Ishikawa (cell line): ENCODE measurements at regions not wholly inside any gene's neighbourhood (a gene's known extent, or its start where the extent isn't known, plus 50 kb on each side); places are given as distances from the start of the nearest gene placed in this dataset.

Experiments used
- EP300 ChIP-seq: IDR thresholded peaks from 2 replicates; pipeline ENCODE4 v1.6.1; 2012; ENCODE audit warnings: borderline replicate concordance
- RAD21 ChIP-seq: IDR thresholded peaks from 2 replicates; pipeline ENCODE4 v1.6.1; 2012; ENCODE audit warnings: low read depth
- TCF12 ChIP-seq: IDR thresholded peaks from 2 replicates; pipeline ENCODE4 v1.6.1; 2012; ENCODE audit warnings: low read depth
- ZBTB7A ChIP-seq: IDR thresholded peaks from 2 replicates; pipeline ENCODE4 v1.6.1; 2012; ENCODE audit warnings: low read depth
- TF ChIP-seq, protein P1 (sequence below): IDR thresholded peaks from 2 replicates; pipeline ENCODE4 v1.6.1; 2012
- TF ChIP-seq, protein P2 (sequence below): IDR thresholded peaks from 2 replicates; pipeline ENCODE4 v1.6.1; 2012; ENCODE audit warnings: low read depth, mild to moderate bottlenecking

DNA sequence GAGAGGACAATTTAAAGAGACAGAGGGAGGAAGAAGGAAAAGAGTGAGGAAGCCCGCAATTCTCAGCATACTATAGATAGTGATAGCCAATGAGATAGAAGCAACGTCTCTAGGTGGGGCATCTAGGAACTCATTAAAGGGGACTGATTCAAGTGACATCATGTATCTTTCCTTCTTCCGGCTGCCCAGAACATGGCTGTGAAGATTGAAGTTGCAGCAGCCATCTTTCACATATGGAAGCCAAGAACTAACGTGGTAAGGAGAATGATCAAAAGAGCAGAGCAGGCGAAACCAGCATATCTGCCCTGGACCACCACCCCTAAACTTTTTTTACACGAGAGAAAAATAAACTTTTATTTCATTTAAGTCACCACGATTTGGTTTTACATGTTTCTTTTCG is 133.8 kb downstream of the DDX53 start:
- no peak for TF ChIP-seq EP300
- TF ChIP-seq, protein P1, sequence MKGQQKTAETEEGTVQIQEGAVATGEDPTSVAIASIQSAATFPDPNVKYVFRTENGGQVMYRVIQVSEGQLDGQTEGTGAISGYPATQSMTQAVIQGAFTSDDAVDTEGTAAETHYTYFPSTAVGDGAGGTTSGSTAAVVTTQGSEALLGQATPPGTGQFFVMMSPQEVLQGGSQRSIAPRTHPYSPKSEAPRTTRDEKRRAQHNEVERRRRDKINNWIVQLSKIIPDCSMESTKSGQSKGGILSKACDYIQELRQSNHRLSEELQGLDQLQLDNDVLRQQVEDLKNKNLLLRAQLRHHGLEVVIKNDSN: no peak
- no peak for TF ChIP-seq RAD21
- TF ChIP-seq, protein P2, sequence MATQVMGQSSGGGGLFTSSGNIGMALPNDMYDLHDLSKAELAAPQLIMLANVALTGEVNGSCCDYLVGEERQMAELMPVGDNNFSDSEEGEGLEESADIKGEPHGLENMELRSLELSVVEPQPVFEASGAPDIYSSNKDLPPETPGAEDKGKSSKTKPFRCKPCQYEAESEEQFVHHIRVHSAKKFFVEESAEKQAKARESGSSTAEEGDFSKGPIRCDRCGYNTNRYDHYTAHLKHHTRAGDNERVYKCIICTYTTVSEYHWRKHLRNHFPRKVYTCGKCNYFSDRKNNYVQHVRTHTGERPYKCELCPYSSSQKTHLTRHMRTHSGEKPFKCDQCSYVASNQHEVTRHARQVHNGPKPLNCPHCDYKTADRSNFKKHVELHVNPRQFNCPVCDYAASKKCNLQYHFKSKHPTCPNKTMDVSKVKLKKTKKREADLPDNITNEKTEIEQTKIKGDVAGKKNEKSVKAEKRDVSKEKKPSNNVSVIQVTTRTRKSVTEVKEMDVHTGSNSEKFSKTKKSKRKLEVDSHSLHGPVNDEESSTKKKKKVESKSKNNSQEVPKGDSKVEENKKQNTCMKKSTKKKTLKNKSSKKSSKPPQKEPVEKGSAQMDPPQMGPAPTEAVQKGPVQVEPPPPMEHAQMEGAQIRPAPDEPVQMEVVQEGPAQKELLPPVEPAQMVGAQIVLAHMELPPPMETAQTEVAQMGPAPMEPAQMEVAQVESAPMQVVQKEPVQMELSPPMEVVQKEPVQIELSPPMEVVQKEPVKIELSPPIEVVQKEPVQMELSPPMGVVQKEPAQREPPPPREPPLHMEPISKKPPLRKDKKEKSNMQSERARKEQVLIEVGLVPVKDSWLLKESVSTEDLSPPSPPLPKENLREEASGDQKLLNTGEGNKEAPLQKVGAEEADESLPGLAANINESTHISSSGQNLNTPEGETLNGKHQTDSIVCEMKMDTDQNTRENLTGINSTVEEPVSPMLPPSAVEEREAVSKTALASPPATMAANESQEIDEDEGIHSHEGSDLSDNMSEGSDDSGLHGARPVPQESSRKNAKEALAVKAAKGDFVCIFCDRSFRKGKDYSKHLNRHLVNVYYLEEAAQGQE: no peak
- TF ChIP-seq TCF12: no peak
- TF ChIP-seq ZBTB7A: no peak
